ENCODE measurements at regions not wholly inside any gene's neighbourhood (a gene's known extent, or its start where the extent isn't known, plus 50 kb on each side); places are given as distances from the start of the nearest gene placed in this dataset.
A peak's percentile ranks its signal among the peaks of the same experiment; 100 is the strongest.

- TF ChIP-seq CTCF (IDR thresholded peaks at IDR 0.05; ENCODE audit: insufficient read depth, low read depth, low read length, missing control alignments) = no peak
- no peak overlapping the region for H3K4me3 ChIP-seq (ENCODE audit: low read depth, low read length)
- DNase-seq (ENCODE audit: low read depth) = no peak
Measured at GRCh38 chr3:71907996-71908395, 123.0 kb upstream of the PROK2 start.

- no peak for TF ChIP-seq CTCF (IDR thresholded peaks at IDR 0.05; ENCODE audit: insufficient read depth, low read depth, low read length, missing control alignments)
- no peak overlapping the region for H3K4me3 ChIP-seq (ENCODE audit: low read depth, low read length)
- no peak for DNase-seq (ENCODE audit: low read depth)
Measured at GRCh38 chr3:71906976-71907375, 122.0 kb upstream of the PROK2 start.

GRCh38 chr3:71905426-71905825 is 120.5 kb upstream of the PROK2 start:
- DNase-seq (ENCODE audit: low read depth) = peak; percentile 55
- no peak overlapping the region for H3K4me3 ChIP-seq (ENCODE audit: low read depth, low read length)
- TF ChIP-seq CTCF (IDR thresholded peaks at IDR 0.05; ENCODE audit: insufficient read depth, low read depth, low read length, missing control alignments) = no peak

GRCh38 chr3:71903936-71904335 is 119.0 kb upstream of the PROK2 start:
- H3K4me3 ChIP-seq (ENCODE audit: low read depth, low read length) = no peak overlapping the region

GRCh38 chr3:71903112-71903495 is 118.2 kb upstream of the PROK2 start:
- DNase-seq (ENCODE audit: low read depth) = no peak
- TF ChIP-seq CTCF (IDR thresholded peaks at IDR 0.05; ENCODE audit: insufficient read depth, low read depth, low read length, missing control alignments) = no peak
- no peak overlapping the region for H3K4me3 ChIP-seq (ENCODE audit: low read depth, low read length)

More at GRCh38 chr3:71903936-71904335, 119.0 kb upstream of the PROK2 start:
- no peak for TF ChIP-seq CTCF (IDR thresholded peaks at IDR 0.05; ENCODE audit: insufficient read depth, low read depth, low read length, missing control alignments)
- DNase-seq (ENCODE audit: low read depth) = no peak

- no peak overlapping the region for H3K4me3 ChIP-seq (ENCODE audit: low read depth, low read length)
- TF ChIP-seq CTCF (IDR thresholded peaks at IDR 0.05; ENCODE audit: insufficient read depth, low read depth, low read length, missing control alignments) = no peak
- no peak for DNase-seq (ENCODE audit: low read depth)
Measured at GRCh38 chr3:71902258-71903111, 117.5 kb upstream of the PROK2 start.

GRCh38 chr3:71901645-71902044 is 116.7 kb upstream of the PROK2 start:
- no peak for TF ChIP-seq CTCF (IDR thresholded peaks at IDR 0.05; ENCODE audit: insufficient read depth, low read depth, low read length, missing control alignments)
- no peak for DNase-seq (ENCODE audit: low read depth)
- H3K4me3 ChIP-seq (ENCODE audit: low read depth, low read length) = no peak overlapping the region

Measured in GM12865 (cell line).